ENCODE measurements at regions not wholly inside any gene's neighbourhood (a gene's known extent, or its start where the extent isn't known, plus 50 kb on each side); places are given as distances from the start of the nearest gene placed in this dataset.

GRCh38 chr12:65721541-65722190 is 102.6 kb upstream of the HMGA2 start:
- H3K9me3 ChIP-seq (ENCODE audit: control insufficient read depth in 1 of 2, insufficient read depth in 1 of 2, low read length in 2 of 2) = no peaks in the 10 kb centered on the region
- peaks cover 3% of the 10 kb centered on the region in 2 experiments for H3K27me3 ChIP-seq (ENCODE audit: control insufficient read depth in 1 of 2, insufficient read depth in 2 of 2, low read length in 2 of 2)
- Mint-ChIP-seq H3K27me3 (peaks cover 43% of the 10 kb centered on the region), H3K9me3 (no peaks in the 10 kb centered on the region), H3K36me3 (ENCODE audit: low read depth) (no peaks in the 10 kb centered on the region), H3K4me3 (no peak overlapping the region), H3K4me1 (ENCODE audit: low read depth) (no peaks in the 10 kb centered on the region), H3K27ac (no peak overlapping the region)
- TF ChIP-seq CTCF (IDR thresholded peaks at IDR 0.05) = no peak
- DNase-seq (no peak), ATAC-seq (ENCODE audit: poor library complexity) (no peak)
- H3K36me3 ChIP-seq (ENCODE audit: insufficient read depth, low read length) = no peaks in the 10 kb centered on the region
- H3K4me1 ChIP-seq (ENCODE audit: insufficient read depth, low read length) = no peaks in the 10 kb centered on the region
- CTCF ChIA-PET = no interaction called here
- H3K4me3 ChIP-seq (ENCODE audit: low read length) = no peak overlapping the region
- no peak overlapping the region for H3K27ac ChIP-seq (ENCODE audit: low read depth in 1 of 2, low read length in 2 of 2)
- intact Hi-C loops (cut with DNase I, micrococcal nuclease) = no loop called here
- POLR2A ChIA-PET = no interaction called here

GRCh38 chr12:65725376-65725775 is 98.9 kb upstream of the HMGA2 start:
- Histone ChIP-seq H3K4me3 (ENCODE audit: low read length) (no peak overlapping the region), H3K9me3 (ENCODE audit: control insufficient read depth in 1 of 2, insufficient read depth in 1 of 2, low read length in 2 of 2) (peaks cover 0 to 7% of the 10 kb centered on the region in 2 experiments), H3K27ac (ENCODE audit: low read depth in 1 of 2, low read length in 2 of 2) (no peak overlapping the region), H3K4me1 (ENCODE audit: insufficient read depth, low read length) (peaks cover 6% of the 10 kb centered on the region), H3K27me3 (ENCODE audit: control insufficient read depth in 1 of 2, insufficient read depth in 2 of 2, low read length in 2 of 2) (peaks cover 11 to 36% of the 10 kb centered on the region in 2 experiments), H3K36me3 (ENCODE audit: insufficient read depth, low read length) (no peaks in the 10 kb centered on the region)
- no peak overlapping the region for H3K27ac Mint-ChIP-seq
- H3K4me1 Mint-ChIP-seq (ENCODE audit: low read depth) = peaks cover 3% of the 10 kb centered on the region
- no peak for TF ChIP-seq CTCF (IDR thresholded peaks at IDR 0.05)
- no peaks in the 10 kb centered on the region for H3K36me3 Mint-ChIP-seq (ENCODE audit: low read depth)
- H3K4me3 Mint-ChIP-seq = no peak overlapping the region
- peaks cover 67% of the 10 kb centered on the region for H3K27me3 Mint-ChIP-seq
- intact Hi-C loops (cut with DNase I, micrococcal nuclease) = no loop called here
- H3K9me3 Mint-ChIP-seq = no peaks in the 10 kb centered on the region
- ATAC-seq (ENCODE audit: poor library complexity) = no peak
- ChIA-PET CTCF (no interaction called here), POLR2A (no interaction called here)
- no peak for DNase-seq

- H3K27me3 ChIP-seq (ENCODE audit: control insufficient read depth in 1 of 2, insufficient read depth in 2 of 2, low read length in 2 of 2) = peaks cover 12 to 50% of the 10 kb centered on the region in 2 experiments
- Mint-ChIP-seq H3K9me3 (no peaks in the 10 kb centered on the region), H3K27me3 (peaks cover 66% of the 10 kb centered on the region), H3K4me3 (no peak overlapping the region), H3K36me3 (ENCODE audit: low read depth) (no peaks in the 10 kb centered on the region), H3K4me1 (ENCODE audit: low read depth) (peaks cover 3% of the 10 kb centered on the region), H3K27ac (no peak overlapping the region)
- POLR2A ChIA-PET = no interaction called here
- H3K4me3 ChIP-seq (ENCODE audit: low read length) = no peak overlapping the region
- no peak for TF ChIP-seq CTCF (IDR thresholded peaks at IDR 0.05)
- H3K4me1 ChIP-seq (ENCODE audit: insufficient read depth, low read length) = peaks cover 6% of the 10 kb centered on the region
- H3K36me3 ChIP-seq (ENCODE audit: insufficient read depth, low read length) = no peaks in the 10 kb centered on the region
- intact Hi-C loops (cut with DNase I, micrococcal nuclease) = no loop called here
- no peak overlapping the region for H3K27ac ChIP-seq (ENCODE audit: low read depth in 1 of 2, low read length in 2 of 2)
- CTCF ChIA-PET = no interaction called here
- ATAC-seq (ENCODE audit: poor library complexity) (no peak), DNase-seq (no peak)
- peaks cover 0 to 7% of the 10 kb centered on the region in 2 experiments for H3K9me3 ChIP-seq (ENCODE audit: control insufficient read depth in 1 of 2, insufficient read depth in 1 of 2, low read length in 2 of 2)
Observed at GRCh38 chr12:65728455-65728847, 95.8 kb upstream of the HMGA2 start.
